ENCODE measurements at regions not wholly inside any gene's neighbourhood (a gene's known extent, or its start where the extent isn't known, plus 50 kb on each side); places are given as distances from the start of the nearest gene placed in this dataset.

DNA sequence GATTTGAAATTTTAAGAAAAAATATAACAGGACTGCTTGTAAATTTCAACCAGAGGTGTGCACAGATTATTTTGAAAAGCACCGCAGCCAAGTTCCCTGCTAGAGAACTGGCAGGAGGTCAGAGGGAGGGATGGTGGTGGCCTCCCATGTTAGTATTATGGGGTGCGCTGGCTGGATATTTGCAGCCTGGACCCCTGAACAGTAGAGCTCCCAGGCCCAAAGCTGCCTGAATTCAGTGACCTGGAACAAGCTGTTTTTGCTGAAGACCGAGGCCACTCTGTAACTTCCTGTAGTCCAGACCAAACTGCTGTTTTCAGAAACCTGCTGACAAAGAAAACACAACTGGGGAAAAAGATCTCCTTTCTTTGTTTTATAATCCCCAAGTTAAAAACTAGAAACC is 314.3 kb downstream of the TNS1 start:
- TF ChIP-seq, protein P1, sequence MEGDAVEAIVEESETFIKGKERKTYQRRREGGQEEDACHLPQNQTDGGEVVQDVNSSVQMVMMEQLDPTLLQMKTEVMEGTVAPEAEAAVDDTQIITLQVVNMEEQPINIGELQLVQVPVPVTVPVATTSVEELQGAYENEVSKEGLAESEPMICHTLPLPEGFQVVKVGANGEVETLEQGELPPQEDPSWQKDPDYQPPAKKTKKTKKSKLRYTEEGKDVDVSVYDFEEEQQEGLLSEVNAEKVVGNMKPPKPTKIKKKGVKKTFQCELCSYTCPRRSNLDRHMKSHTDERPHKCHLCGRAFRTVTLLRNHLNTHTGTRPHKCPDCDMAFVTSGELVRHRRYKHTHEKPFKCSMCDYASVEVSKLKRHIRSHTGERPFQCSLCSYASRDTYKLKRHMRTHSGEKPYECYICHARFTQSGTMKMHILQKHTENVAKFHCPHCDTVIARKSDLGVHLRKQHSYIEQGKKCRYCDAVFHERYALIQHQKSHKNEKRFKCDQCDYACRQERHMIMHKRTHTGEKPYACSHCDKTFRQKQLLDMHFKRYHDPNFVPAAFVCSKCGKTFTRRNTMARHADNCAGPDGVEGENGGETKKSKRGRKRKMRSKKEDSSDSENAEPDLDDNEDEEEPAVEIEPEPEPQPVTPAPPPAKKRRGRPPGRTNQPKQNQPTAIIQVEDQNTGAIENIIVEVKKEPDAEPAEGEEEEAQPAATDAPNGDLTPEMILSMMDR (IDR thresholded peaks at IDR 0.05), result no peak
- no peak for TF ChIP-seq EZH2 (IDR thresholded peaks at IDR 0.05; ENCODE audit: borderline replicate concordance, insufficient read depth, low read depth, low read length, poor library complexity, severe bottlenecking)
